ENCODE measurements at regions not wholly inside any gene's neighbourhood (a gene's known extent, or its start where the extent isn't known, plus 50 kb on each side); places are given as distances from the start of the nearest gene placed in this dataset.

DNA sequence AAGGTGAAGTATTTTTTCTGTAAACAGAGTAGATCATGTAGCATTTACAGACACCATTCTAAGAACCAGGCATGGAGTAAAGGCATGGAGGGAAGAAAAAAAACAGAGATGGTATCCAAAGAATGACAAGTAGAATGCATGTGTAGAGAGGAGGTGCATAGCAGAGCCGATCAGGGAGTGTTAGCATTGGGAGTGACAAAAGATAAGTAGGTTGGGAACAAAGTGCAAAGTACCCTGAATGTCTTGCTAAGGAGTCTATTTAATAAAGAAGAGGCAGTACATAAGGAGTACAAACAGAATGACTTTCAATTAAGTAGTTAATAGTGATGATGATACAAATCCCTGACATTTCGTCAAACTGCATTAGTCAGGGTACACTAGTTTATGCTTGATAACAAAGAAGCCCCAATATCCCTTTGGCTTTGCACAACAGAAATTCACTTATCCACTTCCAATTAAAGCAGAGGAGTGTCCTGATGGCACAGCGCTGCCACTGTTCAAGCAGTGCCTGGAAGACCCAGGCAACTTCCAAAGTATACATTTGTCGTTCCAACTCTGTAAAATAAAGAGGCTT is 371.5 kb downstream of the TNS3 start:
- no peak for DNase-seq (ENCODE audit: low spot score)
- 48% methylated on average over 4 of the region's 4 CpGs for WGBS
- intact Hi-C loops (cut with DNase I): no loop called here

DNA sequence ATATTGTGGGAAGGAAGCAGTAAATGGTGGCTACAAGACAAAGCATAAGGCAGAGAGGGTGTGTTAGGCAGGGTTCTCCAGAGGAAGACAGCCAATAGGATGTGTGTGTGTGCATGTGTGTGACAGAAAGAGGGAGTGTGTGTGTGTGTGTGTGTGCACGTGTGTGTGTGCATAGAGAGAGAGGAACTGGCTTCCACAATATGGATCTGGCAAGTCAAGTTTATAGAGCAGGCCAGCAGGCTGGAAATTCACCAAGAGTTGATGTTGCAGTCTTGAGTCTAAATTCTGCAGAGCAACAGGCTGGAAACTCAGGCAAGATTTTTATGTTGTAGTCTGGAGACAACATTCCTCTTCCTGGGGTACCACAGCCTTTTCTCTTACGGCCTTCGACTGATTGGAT is 374.0 kb downstream of the TNS3 start:
- Histone ChIP-seq H3K27ac (no peak overlapping the region), H3K9me3 (no peaks in the 10 kb centered on the region), H3K36me3 (no peaks in the 10 kb centered on the region), H3K4me3 (no peak overlapping the region), H3K27me3 (replicated peaks; ENCODE audit: insufficient read depth) (no peaks in the 10 kb centered on the region), H3K4me1 (replicated peaks) (no peaks in the 10 kb centered on the region)
- DNase-seq (ENCODE audit: low spot score): no peak
- TF ChIP-seq POLR2A (IDR thresholded peaks at IDR 0.05) (no peak), POLR2AphosphoS5 (IDR thresholded peaks at IDR 0.05) (no peak)
- TF ChIP-seq, protein P1, sequence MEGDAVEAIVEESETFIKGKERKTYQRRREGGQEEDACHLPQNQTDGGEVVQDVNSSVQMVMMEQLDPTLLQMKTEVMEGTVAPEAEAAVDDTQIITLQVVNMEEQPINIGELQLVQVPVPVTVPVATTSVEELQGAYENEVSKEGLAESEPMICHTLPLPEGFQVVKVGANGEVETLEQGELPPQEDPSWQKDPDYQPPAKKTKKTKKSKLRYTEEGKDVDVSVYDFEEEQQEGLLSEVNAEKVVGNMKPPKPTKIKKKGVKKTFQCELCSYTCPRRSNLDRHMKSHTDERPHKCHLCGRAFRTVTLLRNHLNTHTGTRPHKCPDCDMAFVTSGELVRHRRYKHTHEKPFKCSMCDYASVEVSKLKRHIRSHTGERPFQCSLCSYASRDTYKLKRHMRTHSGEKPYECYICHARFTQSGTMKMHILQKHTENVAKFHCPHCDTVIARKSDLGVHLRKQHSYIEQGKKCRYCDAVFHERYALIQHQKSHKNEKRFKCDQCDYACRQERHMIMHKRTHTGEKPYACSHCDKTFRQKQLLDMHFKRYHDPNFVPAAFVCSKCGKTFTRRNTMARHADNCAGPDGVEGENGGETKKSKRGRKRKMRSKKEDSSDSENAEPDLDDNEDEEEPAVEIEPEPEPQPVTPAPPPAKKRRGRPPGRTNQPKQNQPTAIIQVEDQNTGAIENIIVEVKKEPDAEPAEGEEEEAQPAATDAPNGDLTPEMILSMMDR (IDR thresholded peaks at IDR 0.05): no peak
- WGBS: 81% methylated on average over 3 of the region's 3 CpGs
- intact Hi-C loops (cut with DNase I): no loop called here

More for the DNA sequence above, 371.5 kb downstream of the TNS3 start:
- Histone ChIP-seq H3K9me3 (no peaks in the 10 kb centered on the region), H3K4me3 (no peak overlapping the region), H3K36me3 (no peaks in the 10 kb centered on the region), H3K27ac (no peak overlapping the region), H3K27me3 (replicated peaks; ENCODE audit: insufficient read depth) (no peaks in the 10 kb centered on the region), H3K4me1 (replicated peaks) (no peaks in the 10 kb centered on the region)
- no peak for TF ChIP-seq POLR2A (IDR thresholded peaks at IDR 0.05)
- TF ChIP-seq, protein P1 (IDR thresholded peaks at IDR 0.05): no peak
- TF ChIP-seq POLR2AphosphoS5 (IDR thresholded peaks at IDR 0.05): no peak

DNA sequence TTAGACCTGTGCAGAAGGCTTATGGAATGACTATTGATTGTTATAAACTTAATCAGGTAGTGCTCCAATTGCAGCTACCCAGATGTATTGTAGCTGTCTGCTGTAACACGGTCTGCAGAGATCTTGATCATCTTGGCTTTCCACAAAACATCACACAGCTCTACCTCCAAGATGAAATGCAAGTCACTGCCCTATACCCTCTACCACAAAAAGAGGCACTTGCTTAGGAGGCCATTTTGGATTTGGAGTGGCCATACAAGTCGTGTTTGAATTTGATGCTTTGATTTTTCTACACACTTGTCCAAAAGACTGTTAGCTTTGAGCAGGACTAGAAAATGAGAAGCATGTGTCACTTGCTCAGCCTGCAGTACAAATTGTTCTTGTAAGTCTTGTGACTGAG is 377.2 kb downstream of the TNS3 start:
- WGBS: 70% methylated on average over 2 of the region's 2 CpGs
- TF ChIP-seq POLR2A (IDR thresholded peaks at IDR 0.05): no peak
- H3K4me1 ChIP-seq (replicated peaks): no peaks in the 10 kb centered on the region
- no peak for DNase-seq (ENCODE audit: low spot score)
- H3K9me3 ChIP-seq: no peaks in the 10 kb centered on the region
- no peak overlapping the region for H3K27ac ChIP-seq
- H3K27me3 ChIP-seq (replicated peaks; ENCODE audit: insufficient read depth): no peaks in the 10 kb centered on the region
- H3K4me3 ChIP-seq: no peak overlapping the region
- intact Hi-C loops (cut with DNase I): no loop called here
- H3K36me3 ChIP-seq: no peaks in the 10 kb centered on the region

DNA sequence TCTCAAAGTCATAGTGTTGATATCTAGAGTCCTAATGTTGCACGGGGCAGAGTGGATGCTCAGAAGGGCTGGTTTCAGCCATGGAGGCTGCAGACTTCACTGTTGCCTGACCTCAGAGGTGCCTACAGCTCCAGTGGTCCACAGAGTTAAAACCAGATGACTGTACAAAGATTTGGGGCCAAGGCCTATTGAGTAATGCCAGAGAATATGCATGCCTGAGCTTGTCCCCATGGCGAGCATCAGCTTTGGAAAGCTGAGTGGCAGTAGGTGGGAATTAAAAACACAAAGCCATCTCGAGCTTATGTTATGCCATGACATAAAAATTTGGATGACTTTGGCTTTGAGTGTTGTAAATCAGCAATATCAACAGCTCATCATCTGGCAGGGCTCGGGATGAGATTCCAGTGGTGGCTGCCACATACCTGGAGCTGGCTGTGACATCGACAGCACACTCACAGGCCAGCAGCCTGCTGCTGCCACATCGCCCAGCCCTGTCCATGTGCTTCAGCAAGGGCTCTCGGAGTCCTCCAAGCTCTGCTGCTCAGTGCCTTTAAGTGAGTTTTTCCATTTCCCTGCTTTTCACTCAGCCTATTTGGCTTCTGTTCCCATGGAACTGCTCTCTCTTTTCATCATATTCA is 379.6 kb downstream of the TNS3 start:
- H3K4me3 ChIP-seq: no peak overlapping the region
- no peak for DNase-seq (ENCODE audit: low spot score)
- H3K27ac ChIP-seq: no peak overlapping the region
- intact Hi-C loops (cut with DNase I): no loop called here
- no peaks in the 10 kb centered on the region for H3K4me1 ChIP-seq (replicated peaks)
- H3K9me3 ChIP-seq: no peaks in the 10 kb centered on the region
- TF ChIP-seq, protein P1 (IDR thresholded peaks at IDR 0.05): no peak
- TF ChIP-seq POLR2AphosphoS5 (IDR thresholded peaks at IDR 0.05) (no peak), POLR2A (IDR thresholded peaks at IDR 0.05) (no peak)
- H3K36me3 ChIP-seq: no peaks in the 10 kb centered on the region
- WGBS: 52% methylated on average over 7 of the region's 7 CpGs
- H3K27me3 ChIP-seq (replicated peaks; ENCODE audit: insufficient read depth): no peaks in the 10 kb centered on the region

DNA sequence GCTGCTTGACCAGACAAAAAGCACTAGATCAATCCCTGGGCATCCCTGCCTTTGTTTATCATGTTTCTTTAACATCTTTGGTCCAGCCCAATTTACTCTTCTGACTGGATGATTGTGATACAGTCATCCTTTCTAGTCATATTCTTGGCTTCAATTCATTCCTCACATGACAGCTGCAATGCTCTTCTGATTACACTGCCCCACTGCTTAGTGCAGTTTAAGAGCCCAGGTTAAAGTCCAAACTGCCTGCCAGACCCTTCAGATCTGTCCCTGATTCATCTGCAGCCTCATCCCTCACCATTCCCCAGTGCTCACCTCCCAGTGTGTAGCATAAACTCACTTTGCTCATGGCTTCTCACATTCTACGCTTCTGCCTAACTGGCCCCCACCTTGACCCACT is 383.8 kb downstream of the TNS3 start:
- 100% methylated on average over 1 of the region's 1 CpG for WGBS
- intact Hi-C loops (cut with DNase I): no loop called here
- Histone ChIP-seq H3K9me3 (no peaks in the 10 kb centered on the region), H3K4me3 (no peak overlapping the region), H3K27me3 (replicated peaks; ENCODE audit: insufficient read depth) (no peaks in the 10 kb centered on the region), H3K4me1 (replicated peaks) (no peaks in the 10 kb centered on the region), H3K27ac (no peak overlapping the region), H3K36me3 (no peaks in the 10 kb centered on the region)
- DNase-seq (ENCODE audit: low spot score): no peak
- no peak for TF ChIP-seq POLR2A (IDR thresholded peaks at IDR 0.05)
- TF ChIP-seq, protein P1 (IDR thresholded peaks at IDR 0.05): no peak
